GM23248 (cell line): ENCODE measurements at regions not wholly inside any gene's neighbourhood (a gene's known extent, or its start where the extent isn't known, plus 50 kb on each side); places are given as distances from the start of the nearest gene placed in this dataset.

ENCODE experiments used
- DNase-seq: peaks from one replicate; pipeline ENCODE4 v3.0.0-alpha.2; 2015
- H2AFZ ChIP-seq: fragments of 200-600 bp; sonication (generic); 2 replicates; pipeline ENCODE4 v1.6.1; 2016; ENCODE audit warnings: antibody characterized with exemption
- H3F3A ChIP-seq: fragments of 200-600 bp; sonication (generic); 2 replicates; pipeline ENCODE4 v1.6.1; 2016; ENCODE audit warnings: mild to moderate bottlenecking, antibody characterized with exemption, mixed run types; ENCODE audit not compliant: insufficient read depth
- H3K27ac ChIP-seq: fragments of 200-600 bp; sonication (generic); 2 replicates; pipeline ENCODE4 v1.5.1; 2016; ENCODE audit warnings: mild to moderate bottlenecking
- H3K27me3 ChIP-seq: fragments of 200-600 bp; sonication (generic); replicated peaks from 2 replicates; pipeline ENCODE4 v1.6.1; 2016; ENCODE audit warnings: mild to moderate bottlenecking; ENCODE audit not compliant: insufficient read depth
- H3K36me3 ChIP-seq: fragments of 200-600 bp; sonication (generic); 2 replicates; pipeline ENCODE4 v1.6.1; 2016; ENCODE audit warnings: low read depth, mild to moderate bottlenecking
- H3K4me1 ChIP-seq: fragments of 200-600 bp; sonication (generic); 2 replicates; pipeline ENCODE4 v1.6.1; 2016; ENCODE audit warnings: mild to moderate bottlenecking; ENCODE audit not compliant: insufficient read depth
- H3K4me2 ChIP-seq: fragments of 200-600 bp; sonication (generic); one replicate; pipeline ENCODE4 v1.6.1; 2016; ENCODE audit warnings: mild to moderate bottlenecking; ENCODE audit not compliant: unreplicated experiment
- H3K4me3 ChIP-seq: fragments of 200-600 bp; sonication (generic); 2 replicates; pipeline ENCODE4 v1.5.1; 2016; ENCODE audit warnings: mild to moderate bottlenecking
- H3K79me2 ChIP-seq: fragments of 200-600 bp; sonication (generic); 2 replicates; pipeline ENCODE4 v1.6.1; 2016; ENCODE audit warnings: mild to moderate bottlenecking; ENCODE audit not compliant: insufficient read depth
- H3K9ac ChIP-seq: fragments of 200-600 bp; sonication (generic); 2 replicates; pipeline ENCODE4 v1.6.1; 2016; ENCODE audit warnings: mild to moderate bottlenecking
- H3K9me2 ChIP-seq: fragments of 200-600 bp; sonication (generic); 2 replicates; pipeline ENCODE4 v1.6.1; 2016; ENCODE audit warnings: mixed run types, mild to moderate bottlenecking, moderate library complexity; ENCODE audit not compliant: insufficient read depth
- H3K9me3 ChIP-seq: fragments of 200-600 bp; sonication (generic); one replicate; pipeline ENCODE4 v1.6.1; 2017; ENCODE audit warnings: low read depth
- H4K20me1 ChIP-seq: fragments of 200-600 bp; sonication (generic); 2 replicates; pipeline ENCODE4 v1.6.0; 2016; ENCODE audit not compliant: insufficient read depth
- EZH2 ChIP-seq: fragments of 200-600 bp; sonication (generic); IDR thresholded peaks from 2 replicates; pipeline ENCODE4 v1.6.1; 2018; ENCODE audit warnings: antibody characterized with exemption, mild to moderate bottlenecking; ENCODE audit not compliant: insufficient read depth, poor library complexity, severe bottlenecking
- EZH2phosphoT487 ChIP-seq: fragments of 200-600 bp; sonication (generic); IDR thresholded peaks from 2 replicates; pipeline ENCODE4 v1.6.1; 2018; ENCODE audit warnings: antibody characterized with exemption, moderate library complexity, mild to moderate bottlenecking, low read depth; ENCODE audit not compliant: insufficient read depth
- WGBS, 2 experiments: methylation state at CpG; one replicate each; pipeline ENCODE4 v1.1.6; 2015 to 2017; ENCODE audit warnings: low lambda C conversion rate in 2 of 2, low coverage in 1 of 2; ENCODE audit errors: missing lambda C conversion rate in 2 of 2; 5-methylcytosine and 5-hydroxymethylcytosine counted together
- in situ Hi-C: fragments of 300-500 bp; cut with MboI; formaldehyde crosslinking; loops from 2 replicates; pipeline ENCODE4 v1.15.0; 2020

GRCh38 chr17:73701701-73702100, 57.5 kb upstream of the SDK2 start:
- H3K27me3 ChIP-seq, result no peaks in the 10 kb centered on the region
- in situ Hi-C loops, result no loop called here
- H3K36me3 ChIP-seq, result no peaks in the 10 kb centered on the region
- H3K79me2 ChIP-seq, result no peaks in the 10 kb centered on the region
- H3K9me2 ChIP-seq, result no peaks in the 10 kb centered on the region
- H3K4me1 ChIP-seq, result no peaks in the 10 kb centered on the region
- no peaks in the 10 kb centered on the region for H4K20me1 ChIP-seq
- no peaks in the 10 kb centered on the region for H3F3A ChIP-seq
- DNase-seq, result no peak
- H3K9me3 ChIP-seq, result no peaks in the 10 kb centered on the region
- H3K9ac ChIP-seq, result no peak overlapping the region
- 58 to 60% methylated on average over 8 of the region's 8 CpGs for WGBS, 2 experiments
- no peak for TF ChIP-seq EZH2
- no peak for TF ChIP-seq EZH2phosphoT487
- no peak overlapping the region for H3K4me2 ChIP-seq
- H3K27ac ChIP-seq, result no peak overlapping the region
- no peak overlapping the region for H3K4me3 ChIP-seq
- no peak overlapping the region for H2AFZ ChIP-seq

DNA sequence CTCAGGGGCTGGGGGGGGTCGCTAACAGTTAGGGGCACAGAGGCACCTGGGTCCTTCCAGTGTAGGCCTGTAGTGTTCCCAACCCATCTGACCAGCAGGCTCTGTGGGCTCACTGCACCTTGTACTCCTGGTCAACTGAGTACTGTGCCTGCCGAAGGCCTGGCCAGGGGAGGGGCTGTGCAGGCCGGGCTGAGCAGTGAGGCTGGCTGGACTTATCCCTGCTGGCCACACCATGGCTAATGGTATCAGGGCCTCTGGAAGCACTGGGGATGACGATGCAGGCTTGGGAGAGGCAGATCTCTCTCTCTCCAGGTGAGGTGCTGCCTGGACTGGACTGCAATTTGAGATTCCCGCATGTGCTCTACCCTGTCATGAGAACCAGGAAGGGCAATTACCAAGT, 58.9 kb upstream of the SDK2 start:
- Histone ChIP-seq H3K4me1 (no peaks in the 10 kb centered on the region), H3K9ac (no peak overlapping the region), H3K9me3 (no peaks in the 10 kb centered on the region), H2AFZ (no peak overlapping the region), H3K27ac (no peak overlapping the region), H3K9me2 (no peaks in the 10 kb centered on the region), H4K20me1 (no peaks in the 10 kb centered on the region), H3K4me3 (no peak overlapping the region), H3F3A (no peaks in the 10 kb centered on the region), H3K36me3 (no peaks in the 10 kb centered on the region), H3K27me3 (no peaks in the 10 kb centered on the region), H3K4me2 (no peak overlapping the region), H3K79me2 (no peaks in the 10 kb centered on the region)
- WGBS, 2 experiments, result 40 to 52% methylated on average over 5 of the region's 5 CpGs
- DNase-seq, result no peak
- TF ChIP-seq EZH2 (no peak), EZH2phosphoT487 (no peak)
- in situ Hi-C loops, result no loop called here

GRCh38 chr17:73703917-73704316, 59.7 kb upstream of the SDK2 start:
- Histone ChIP-seq H3F3A (no peaks in the 10 kb centered on the region), H2AFZ (no peak overlapping the region), H3K27ac (no peak overlapping the region), H3K9ac (no peak overlapping the region), H3K9me3 (no peaks in the 10 kb centered on the region), H3K36me3 (no peaks in the 10 kb centered on the region), H3K4me1 (no peaks in the 10 kb centered on the region), H3K4me3 (no peak overlapping the region), H4K20me1 (no peaks in the 10 kb centered on the region), H3K27me3 (no peaks in the 10 kb centered on the region), H3K4me2 (no peak overlapping the region), H3K9me2 (no peaks in the 10 kb centered on the region), H3K79me2 (no peaks in the 10 kb centered on the region)
- in situ Hi-C loops, result no loop called here
- DNase-seq, result no peak
- WGBS, 2 experiments, result 32 to 48% methylated on average over 2 of the region's 2 CpGs
- TF ChIP-seq EZH2 (no peak), EZH2phosphoT487 (no peak)

DNA sequence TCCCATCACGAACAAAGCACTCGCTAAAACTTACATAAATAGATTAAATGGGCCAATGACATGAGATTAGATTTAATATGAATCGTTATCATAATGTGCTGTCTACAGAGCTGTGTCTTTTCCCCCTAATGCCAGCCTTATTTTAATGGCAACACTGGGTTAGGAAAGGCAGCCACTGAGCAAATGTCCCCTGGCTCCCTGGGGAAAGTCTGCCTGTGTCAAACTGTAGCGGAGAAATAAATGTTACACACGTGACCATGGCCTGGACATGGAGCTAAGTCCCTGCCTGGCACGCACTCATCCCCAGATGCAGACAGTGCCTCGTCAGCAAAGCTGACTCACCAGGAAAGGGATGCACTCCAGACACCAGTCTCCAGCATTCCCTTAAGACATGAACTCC, 61.3 kb upstream of the SDK2 start:
- Histone ChIP-seq H3K4me3 (no peak overlapping the region), H3K9me3 (no peaks in the 10 kb centered on the region), H3K27ac (no peak overlapping the region), H3K4me2 (no peak overlapping the region), H4K20me1 (no peaks in the 10 kb centered on the region), H2AFZ (no peak overlapping the region), H3K9ac (no peak overlapping the region), H3K9me2 (no peaks in the 10 kb centered on the region), H3K36me3 (no peaks in the 10 kb centered on the region), H3K4me1 (no peaks in the 10 kb centered on the region), H3F3A (no peaks in the 10 kb centered on the region), H3K27me3 (no peaks in the 10 kb centered on the region), H3K79me2 (no peaks in the 10 kb centered on the region)
- WGBS, 2 experiments, result 29 to 34% methylated on average over 7 of the region's 7 CpGs
- TF ChIP-seq EZH2, result no peak
- TF ChIP-seq EZH2phosphoT487, result no peak
- in situ Hi-C loops, result no loop called here
- DNase-seq, result peak; percentile 79

DNA sequence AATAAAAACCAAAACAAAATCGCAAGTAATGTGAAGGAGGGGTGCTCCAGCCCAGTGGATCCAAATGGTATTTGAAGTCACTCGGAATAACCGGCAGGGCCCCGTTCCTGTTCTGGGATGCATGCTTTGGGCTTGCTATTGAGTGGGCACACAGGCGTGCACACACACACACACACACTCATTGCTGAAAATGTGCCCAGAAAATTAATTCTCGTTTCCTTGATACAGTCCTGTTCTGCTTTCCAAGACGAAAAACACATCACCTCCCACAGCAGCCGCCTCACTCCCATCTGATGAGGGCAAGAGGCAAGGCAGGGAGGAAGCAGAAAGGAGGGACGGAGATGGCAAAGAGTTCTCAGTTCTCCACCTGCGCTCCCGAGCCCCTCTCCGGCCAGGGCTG, 62.2 kb upstream of the SDK2 start:
- no peak for DNase-seq
- no peak overlapping the region for H3K9ac ChIP-seq
- in situ Hi-C loops, result no loop called here
- H3K4me1 ChIP-seq, result no peaks in the 10 kb centered on the region
- H3F3A ChIP-seq, result no peaks in the 10 kb centered on the region
- H3K4me2 ChIP-seq, result no peak overlapping the region
- no peaks in the 10 kb centered on the region for H3K9me2 ChIP-seq
- 78 to 79% methylated on average over 12 of the region's 12 CpGs for whole genome bisulfite sequencing, 2 experiments
- 0 out of 2 replicates have a peak, but pooled peaks cover 5% of the 10 kb centered on the region for H3K27me3 ChIP-seq
- H3K79me2 ChIP-seq, result no peaks in the 10 kb centered on the region
- no peak for TF ChIP-seq EZH2
- TF ChIP-seq EZH2phosphoT487, result no peak
- H3K27ac ChIP-seq, result no peak overlapping the region
- no peaks in the 10 kb centered on the region for H3K36me3 ChIP-seq
- H4K20me1 ChIP-seq, result no peaks in the 10 kb centered on the region
- H2AFZ ChIP-seq, result no peak overlapping the region
- no peaks in the 10 kb centered on the region for H3K9me3 ChIP-seq
- no peak overlapping the region for H3K4me3 ChIP-seq
